ENCODE measurements at regions not wholly inside any gene's neighbourhood (a gene's known extent, or its start where the extent isn't known, plus 50 kb on each side); places are given as distances from the start of the nearest gene placed in this dataset.

DNA sequence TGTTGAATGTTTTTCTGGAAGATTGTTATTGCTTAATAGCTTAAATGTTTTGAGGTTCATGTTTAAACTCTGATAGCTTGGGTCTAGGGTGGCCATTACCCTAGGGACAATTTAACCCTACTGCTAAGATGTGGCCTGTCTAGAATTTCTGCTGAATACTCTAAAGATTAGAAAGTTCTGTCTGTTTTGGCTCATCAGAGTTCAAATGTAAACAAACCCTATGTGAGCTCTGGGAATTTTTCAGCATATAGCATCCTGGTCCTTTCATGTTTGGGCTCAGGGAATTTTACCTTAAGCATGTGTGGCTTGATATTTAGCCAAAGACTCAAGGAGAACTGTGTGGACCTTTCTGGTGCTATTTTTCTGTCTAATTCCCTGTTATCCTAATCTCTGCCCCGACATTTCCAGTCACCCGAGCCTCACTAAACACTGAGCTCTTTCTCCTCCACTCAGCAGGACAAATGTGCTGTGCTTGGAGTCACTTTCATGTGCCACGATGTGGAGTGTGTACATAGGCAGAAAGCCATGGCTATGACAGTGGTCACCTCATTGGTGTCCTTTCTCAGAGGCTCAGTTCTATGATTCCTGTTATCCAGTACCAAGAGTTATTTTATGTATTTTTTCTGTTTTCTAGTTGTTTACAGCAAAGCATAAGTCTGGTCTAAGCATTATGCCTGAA lies 492.5 kb upstream of the SPHKAP start:
- H3K4me3 ChIP-seq (replicated peaks in 1 of 3; ENCODE audit: insufficient read depth in 1 of 3, low read depth in 2 of 3, low read length in 3 of 3) = no peak overlapping the region
- H3K4me1 ChIP-seq (ENCODE audit: insufficient read depth, low read length) = no peaks in the 10 kb centered on the region
- WGBS (ENCODE audit: low lambda C conversion rate) = 7% methylated on average over 3 of the region's 3 CpGs
- no peak overlapping the region for H3K4me2 ChIP-seq (ENCODE audit: low read depth, low read length)
- POLR2A ChIA-PET = no interaction called here
- H3K9ac ChIP-seq (ENCODE audit: insufficient read depth, low read depth, low read length) = no peak overlapping the region
- CTCF ChIA-PET (ENCODE audit: low intra/inter-chr PET ratio, low total read pairs) = no interaction called here
- no peaks in the 10 kb centered on the region for H4K20me1 ChIP-seq (ENCODE audit: insufficient read depth, low read length)
- H3K79me2 ChIP-seq (ENCODE audit: insufficient read depth, low read length) = no peaks in the 10 kb centered on the region
- no peaks in the 10 kb centered on the region for H3K36me3 ChIP-seq (replicated peaks in 1 of 2; ENCODE audit: control insufficient read depth in 1 of 2, insufficient read depth in 2 of 2, low read length in 2 of 2)
- intact Hi-C loops (cut with micrococcal nuclease; ENCODE audit: unreplicated experiment) (no loop called here), in situ Hi-C loops (cut with HindIII; ENCODE audit: extremely low pct_ligation_motif_present, low pct_unique_long_range_greater_than_20kb) (loop anchor here (25.0 kb wide), 1 partner anchor 762 kb away; no protein-coding TSS in a partner anchor)
- peaks cover 32% of the 10 kb centered on the region for H3K9me3 ChIP-seq (ENCODE audit: low read length)
- H3K27ac ChIP-seq (ENCODE audit: extremely low read length, insufficient read depth, low read length) = no peak overlapping the region
- no peak overlapping the region for H2AFZ ChIP-seq (ENCODE audit: low read length)
- BruUV-seq (replicated peaks) = no TSS peak
- DNase-seq (ENCODE audit: low spot score) (no peak), FAIRE-seq (no peak), ATAC-seq (no peak)
- H3K27me3 ChIP-seq (ENCODE audit: control insufficient read depth in 1 of 2, insufficient read depth in 2 of 2, low read length in 2 of 2) = no peaks in the 10 kb centered on the region; a peak in 1 of 5 replicates
- TF ChIP-seq ZSCAN25 (CRISPR knock-in tag; IDR thresholded peaks at IDR 0.05) (no peak), ZFP37 (CRISPR knock-in tag; IDR thresholded peaks at IDR 0.05; ENCODE audit: borderline replicate concordance) (no peak), BRD4 (CRISPR knock-in tag; IDR thresholded peaks at IDR 0.05) (no peak), NAIF1 (CRISPR knock-in tag; IDR thresholded peaks at IDR 0.05; ENCODE audit: borderline replicate concordance) (no peak), NCOA2 (CRISPR knock-in tag; IDR thresholded peaks at IDR 0.05) (no peak), SRSF9 (IDR thresholded peaks at IDR 0.05; ENCODE audit: borderline replicate concordance, insufficient read depth, low read depth, low read length, poor library complexity, severe bottlenecking) (no peak), ZNF451 (CRISPR knock-in tag; IDR thresholded peaks at IDR 0.05) (no peak), ZNF761 (CRISPR knock-in tag; conservative IDR thresholded peaks at IDR 0.05) (no peak), RBM22 (optimal IDR thresholded peaks at IDR 0.05; ENCODE audit: low read length) (no peak)
- TF ChIP-seq, protein P1, sequence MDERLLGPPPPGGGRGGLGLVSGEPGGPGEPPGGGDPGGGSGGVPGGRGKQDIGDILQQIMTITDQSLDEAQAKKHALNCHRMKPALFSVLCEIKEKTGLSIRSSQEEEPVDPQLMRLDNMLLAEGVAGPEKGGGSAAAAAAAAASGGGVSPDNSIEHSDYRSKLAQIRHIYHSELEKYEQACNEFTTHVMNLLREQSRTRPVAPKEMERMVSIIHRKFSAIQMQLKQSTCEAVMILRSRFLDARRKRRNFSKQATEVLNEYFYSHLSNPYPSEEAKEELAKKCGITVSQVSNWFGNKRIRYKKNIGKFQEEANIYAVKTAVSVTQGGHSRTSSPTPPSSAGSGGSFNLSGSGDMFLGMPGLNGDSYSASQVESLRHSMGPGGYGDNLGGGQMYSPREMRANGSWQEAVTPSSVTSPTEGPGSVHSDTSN (CRISPR knock-in tag; IDR thresholded peaks at IDR 0.05) = no peak
- TF ChIP-seq, protein P2, sequence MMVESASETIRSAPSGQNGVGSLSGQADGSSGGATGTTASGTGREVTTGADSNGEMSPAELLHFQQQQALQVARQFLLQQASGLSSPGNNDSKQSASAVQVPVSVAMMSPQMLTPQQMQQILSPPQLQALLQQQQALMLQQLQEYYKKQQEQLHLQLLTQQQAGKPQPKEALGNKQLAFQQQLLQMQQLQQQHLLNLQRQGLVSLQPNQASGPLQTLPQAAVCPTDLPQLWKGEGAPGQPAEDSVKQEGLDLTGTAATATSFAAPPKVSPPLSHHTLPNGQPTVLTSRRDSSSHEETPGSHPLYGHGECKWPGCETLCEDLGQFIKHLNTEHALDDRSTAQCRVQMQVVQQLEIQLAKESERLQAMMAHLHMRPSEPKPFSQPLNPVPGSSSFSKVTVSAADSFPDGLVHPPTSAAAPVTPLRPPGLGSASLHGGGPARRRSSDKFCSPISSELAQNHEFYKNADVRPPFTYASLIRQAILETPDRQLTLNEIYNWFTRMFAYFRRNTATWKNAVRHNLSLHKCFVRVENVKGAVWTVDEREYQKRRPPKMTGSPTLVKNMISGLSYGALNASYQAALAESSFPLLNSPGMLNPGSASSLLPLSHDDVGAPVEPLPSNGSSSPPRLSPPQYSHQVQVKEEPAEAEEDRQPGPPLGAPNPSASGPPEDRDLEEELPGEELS (CRISPR knock-in tag; IDR thresholded peaks at IDR 0.05) = no peak
- TF ChIP-seq, protein P3, sequence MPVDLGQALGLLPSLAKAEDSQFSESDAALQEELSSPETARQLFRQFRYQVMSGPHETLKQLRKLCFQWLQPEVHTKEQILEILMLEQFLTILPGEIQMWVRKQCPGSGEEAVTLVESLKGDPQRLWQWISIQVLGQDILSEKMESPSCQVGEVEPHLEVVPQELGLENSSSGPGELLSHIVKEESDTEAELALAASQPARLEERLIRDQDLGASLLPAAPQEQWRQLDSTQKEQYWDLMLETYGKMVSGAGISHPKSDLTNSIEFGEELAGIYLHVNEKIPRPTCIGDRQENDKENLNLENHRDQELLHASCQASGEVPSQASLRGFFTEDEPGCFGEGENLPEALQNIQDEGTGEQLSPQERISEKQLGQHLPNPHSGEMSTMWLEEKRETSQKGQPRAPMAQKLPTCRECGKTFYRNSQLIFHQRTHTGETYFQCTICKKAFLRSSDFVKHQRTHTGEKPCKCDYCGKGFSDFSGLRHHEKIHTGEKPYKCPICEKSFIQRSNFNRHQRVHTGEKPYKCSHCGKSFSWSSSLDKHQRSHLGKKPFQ (CRISPR knock-in tag; IDR thresholded peaks at IDR 0.05; ENCODE audit: insufficient replicate concordance) = no peak
- TF ChIP-seq, protein P4, sequence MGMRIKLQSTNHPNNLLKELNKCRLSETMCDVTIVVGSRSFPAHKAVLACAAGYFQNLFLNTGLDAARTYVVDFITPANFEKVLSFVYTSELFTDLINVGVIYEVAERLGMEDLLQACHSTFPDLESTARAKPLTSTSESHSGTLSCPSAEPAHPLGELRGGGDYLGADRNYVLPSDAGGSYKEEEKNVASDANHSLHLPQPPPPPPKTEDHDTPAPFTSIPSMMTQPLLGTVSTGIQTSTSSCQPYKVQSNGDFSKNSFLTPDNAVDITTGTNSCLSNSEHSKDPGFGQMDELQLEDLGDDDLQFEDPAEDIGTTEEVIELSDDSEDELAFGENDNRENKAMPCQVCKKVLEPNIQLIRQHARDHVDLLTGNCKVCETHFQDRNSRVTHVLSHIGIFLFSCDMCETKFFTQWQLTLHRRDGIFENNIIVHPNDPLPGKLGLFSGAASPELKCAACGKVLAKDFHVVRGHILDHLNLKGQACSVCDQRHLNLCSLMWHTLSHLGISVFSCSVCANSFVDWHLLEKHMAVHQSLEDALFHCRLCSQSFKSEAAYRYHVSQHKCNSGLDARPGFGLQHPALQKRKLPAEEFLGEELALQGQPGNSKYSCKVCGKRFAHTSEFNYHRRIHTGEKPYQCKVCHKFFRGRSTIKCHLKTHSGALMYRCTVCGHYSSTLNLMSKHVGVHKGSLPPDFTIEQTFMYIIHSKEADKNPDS (CRISPR knock-in tag; IDR thresholded peaks at IDR 0.05) = no peak
- TF ChIP-seq, protein P5, sequence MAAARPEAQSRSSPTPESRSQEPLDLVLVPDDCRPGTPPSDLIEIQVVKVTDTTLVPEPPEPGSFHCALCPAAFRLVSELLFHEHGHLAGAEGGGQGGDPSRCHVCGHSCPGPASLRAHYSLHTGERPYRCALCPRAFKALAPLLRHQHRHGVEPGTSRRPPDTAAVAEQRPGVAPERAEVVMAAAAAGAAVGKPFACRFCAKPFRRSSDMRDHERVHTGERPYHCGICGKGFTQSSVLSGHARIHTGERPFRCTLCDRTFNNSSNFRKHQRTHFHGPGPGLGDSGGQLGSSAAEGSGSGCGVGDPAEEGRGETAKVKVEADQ (CRISPR knock-in tag; IDR thresholded peaks at IDR 0.05; ENCODE audit: borderline replicate concordance) = no peak
- TF ChIP-seq, protein P6, sequence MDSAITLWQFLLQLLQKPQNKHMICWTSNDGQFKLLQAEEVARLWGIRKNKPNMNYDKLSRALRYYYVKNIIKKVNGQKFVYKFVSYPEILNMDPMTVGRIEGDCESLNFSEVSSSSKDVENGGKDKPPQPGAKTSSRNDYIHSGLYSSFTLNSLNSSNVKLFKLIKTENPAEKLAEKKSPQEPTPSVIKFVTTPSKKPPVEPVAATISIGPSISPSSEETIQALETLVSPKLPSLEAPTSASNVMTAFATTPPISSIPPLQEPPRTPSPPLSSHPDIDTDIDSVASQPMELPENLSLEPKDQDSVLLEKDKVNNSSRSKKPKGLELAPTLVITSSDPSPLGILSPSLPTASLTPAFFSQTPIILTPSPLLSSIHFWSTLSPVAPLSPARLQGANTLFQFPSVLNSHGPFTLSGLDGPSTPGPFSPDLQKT (CRISPR knock-in tag; IDR thresholded peaks at IDR 0.05; ENCODE audit: borderline replicate concordance) = no peak

Data from HepG2 (cell line).